H1 (cell line): ENCODE measurements at regions not wholly inside any gene's neighbourhood (a gene's known extent, or its start where the extent isn't known, plus 50 kb on each side); places are given as distances from the start of the nearest gene placed in this dataset.

Experiments
- ATF3 ChIP-seq: IDR thresholded peaks from 2 replicates; pipeline ENCODE4 v1.6.1; 2011; ENCODE audit warnings: low read depth, mild to moderate bottlenecking, low read length; ENCODE audit not compliant: insufficient read depth
- BRCA1 ChIP-seq: IDR thresholded peaks from 2 replicates; pipeline ENCODE4 v1.6.1; 2012; ENCODE audit warnings: low read depth, low read length, improper control_type of control experiment
- CTCF ChIP-seq, 3 experiments: IDR thresholded peaks; 1 replicate in 2 of 3; 2 replicates in 1 of 3; pipeline versions ENCODE4 v1.5.1 to v1.6.1; 2011; ENCODE audit warnings: low read length in 3 of 3, mild to moderate bottlenecking in 3 of 3, inconsistent platforms in 2 of 3, low read depth in 1 of 3, moderate library complexity in 1 of 3; ENCODE audit not compliant: insufficient read depth in 1 of 3; ENCODE audit errors: control extremely low read depth in 1 of 3
- JUN ChIP-seq: IDR thresholded peaks from 2 replicates; pipeline ENCODE4 v1.6.1; 2011; ENCODE audit warnings: low read depth, mild to moderate bottlenecking, improper control_type of control experiment, low read length
- RNF2 ChIP-seq: fragments of 200-900, 300-1000 bp; sonication (generic); IDR thresholded peaks from 2 replicates; pipeline ENCODE4 v1.7.1; 2016; ENCODE audit warnings: borderline replicate concordance, low read depth, mild to moderate bottlenecking, antibody characterized with exemption, low read length; ENCODE audit not compliant: poor library complexity, severe bottlenecking; ENCODE audit errors: missing control alignments
- SP1 ChIP-seq: IDR thresholded peaks from 2 replicates; pipeline ENCODE4 v1.6.1; 2011; ENCODE audit warnings: low read depth, low read length
- TAF1 ChIP-seq: IDR thresholded peaks from 2 replicates; pipeline ENCODE4 v1.6.1; 2011; ENCODE audit warnings: mild to moderate bottlenecking, low read depth, low read length
- USF2 ChIP-seq: IDR thresholded peaks from 2 replicates; pipeline ENCODE4 v1.6.1; 2011; ENCODE audit warnings: low read length, improper control_type of control experiment
- ZNF274 ChIP-seq: IDR thresholded peaks from 2 replicates; pipeline ENCODE4 v1.7.0; 2012; ENCODE audit warnings: low read length, borderline replicate concordance; ENCODE audit errors: extremely low read depth
- TF ChIP-seq, protein P1 (sequence below): IDR thresholded peaks from 2 replicates; pipeline ENCODE4 v1.6.1; 2012; ENCODE audit warnings: low read length, inconsistent platforms

- TF ChIP-seq SP1 (no peak), USF2 (no peak), TAF1 (no peak), CTCF (IDR thresholded peaks at IDR 0.05; ENCODE audit: control extremely low read depth in 1 of 3, insufficient read depth in 1 of 3, low read depth in 1 of 3, low read length in 3 of 3) (no peak), ZNF274 (no peak), RNF2 (no peak), JUN (no peak), BRCA1 (no peak), ATF3 (no peak)
- TF ChIP-seq, protein P1, sequence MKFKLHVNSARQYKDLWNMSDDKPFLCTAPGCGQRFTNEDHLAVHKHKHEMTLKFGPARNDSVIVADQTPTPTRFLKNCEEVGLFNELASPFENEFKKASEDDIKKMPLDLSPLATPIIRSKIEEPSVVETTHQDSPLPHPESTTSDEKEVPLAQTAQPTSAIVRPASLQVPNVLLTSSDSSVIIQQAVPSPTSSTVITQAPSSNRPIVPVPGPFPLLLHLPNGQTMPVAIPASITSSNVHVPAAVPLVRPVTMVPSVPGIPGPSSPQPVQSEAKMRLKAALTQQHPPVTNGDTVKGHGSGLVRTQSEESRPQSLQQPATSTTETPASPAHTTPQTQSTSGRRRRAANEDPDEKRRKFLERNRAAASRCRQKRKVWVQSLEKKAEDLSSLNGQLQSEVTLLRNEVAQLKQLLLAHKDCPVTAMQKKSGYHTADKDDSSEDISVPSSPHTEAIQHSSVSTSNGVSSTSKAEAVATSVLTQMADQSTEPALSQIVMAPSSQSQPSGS: no peak
Observed at GRCh38 chr2:153405196-153405595, 73.4 kb downstream of the RPRM start.
